Kidney epithelial cell (primary cell): ENCODE measurements at regions not wholly inside any gene's neighbourhood (a gene's known extent, or its start where the extent isn't known, plus 50 kb on each side); places are given as distances from the start of the nearest gene placed in this dataset.

ENCODE experiments used
- DNase-seq: peaks from one replicate; pipeline ENCODE4 v3.0.0-alpha.2; 2010; ENCODE audit warnings: low read depth
- H3K27me3 ChIP-seq: 2 replicates; pipeline ENCODE4 v1.6.0; 2011; ENCODE audit warnings: low read length; ENCODE audit not compliant: control insufficient read depth, insufficient read depth
- H3K36me3 ChIP-seq: 2 replicates; pipeline ENCODE4 v1.5.1; 2011; ENCODE audit warnings: low read length; ENCODE audit not compliant: control insufficient read depth, insufficient read depth
- H3K4me3 ChIP-seq: 2 replicates; pipeline ENCODE4 v1.5.1; 2011; ENCODE audit warnings: low read depth, mild to moderate bottlenecking, control low read depth, low read length
- CTCF ChIP-seq: IDR thresholded peaks from 2 replicates; pipeline ENCODE4 v1.5.1; 2011; ENCODE audit warnings: mild to moderate bottlenecking, moderate library complexity, low read length, control low read depth, inconsistent platforms; ENCODE audit not compliant: insufficient read depth, poor library complexity, severe bottlenecking

- Histone ChIP-seq H3K36me3 (no peaks in the 10 kb centered on the region), H3K27me3 (no peaks in the 10 kb centered on the region), H3K4me3 (no peak overlapping the region)
- no peak for DNase-seq
- no peak for TF ChIP-seq CTCF
Observed at GRCh38 chr4:136742333-136742732, 790.0 kb downstream of the PCDH18 start.

- TF ChIP-seq CTCF = no peak
- H3K27me3 ChIP-seq = no peaks in the 10 kb centered on the region
- no peak overlapping the region for H3K4me3 ChIP-seq
- H3K36me3 ChIP-seq = no peaks in the 10 kb centered on the region
- no peak for DNase-seq
Observed at GRCh38 chr4:136741468-136741867, 790.8 kb downstream of the PCDH18 start.

DNA sequence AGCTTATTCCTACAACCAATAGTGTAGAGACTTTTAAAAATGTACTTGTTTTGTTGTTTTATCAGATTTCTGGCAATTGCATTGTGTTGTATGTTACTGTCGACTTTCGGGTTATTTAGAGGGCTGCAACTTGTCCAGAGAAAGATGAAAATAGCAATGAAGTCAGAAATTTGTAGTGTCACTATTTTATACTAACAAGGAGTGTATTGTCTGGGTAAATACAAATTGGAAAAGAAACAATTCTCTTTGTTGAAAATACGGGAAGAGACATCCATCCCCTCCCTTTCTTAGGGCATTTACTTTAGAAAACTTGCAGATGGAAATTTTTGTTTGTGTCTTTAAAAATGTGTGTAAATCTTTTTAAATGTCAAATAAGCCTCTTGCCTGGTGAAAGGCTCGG is 792.0 kb downstream of the PCDH18 start:
- no peak for TF ChIP-seq CTCF
- DNase-seq = no peak
- H3K36me3 ChIP-seq = no peaks in the 10 kb centered on the region
- H3K27me3 ChIP-seq = no peaks in the 10 kb centered on the region
- H3K4me3 ChIP-seq = no peak overlapping the region

- DNase-seq = no peak
- no peak for TF ChIP-seq CTCF
- Histone ChIP-seq H3K27me3 (no peaks in the 10 kb centered on the region), H3K4me3 (no peak overlapping the region), H3K36me3 (no peaks in the 10 kb centered on the region)
Observed at GRCh38 chr4:136737066-136737465, 795.2 kb downstream of the PCDH18 start.

DNA sequence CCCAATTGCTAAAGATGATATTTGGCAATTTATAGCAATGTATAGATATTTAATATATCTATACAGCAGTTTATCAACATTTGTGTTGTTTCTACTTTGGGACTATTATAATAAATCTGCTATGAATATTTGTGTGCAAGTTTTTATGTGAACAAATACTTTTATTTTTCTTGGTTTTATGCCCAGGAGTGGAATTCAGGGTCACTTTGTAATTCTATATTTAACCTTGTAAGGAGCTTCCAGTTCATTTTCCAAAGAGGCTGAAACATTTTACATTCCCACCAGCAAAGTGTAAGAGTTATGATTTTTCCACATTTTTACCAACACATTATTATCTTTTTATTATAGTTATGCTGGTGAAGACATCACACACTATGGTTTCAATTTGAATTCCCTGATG is 801.3 kb downstream of the PCDH18 start:
- no peak overlapping the region for H3K4me3 ChIP-seq
- H3K27me3 ChIP-seq = no peaks in the 10 kb centered on the region
- no peaks in the 10 kb centered on the region for H3K36me3 ChIP-seq
- no peak for DNase-seq
- TF ChIP-seq CTCF = no peak

- Histone ChIP-seq H3K4me3 (no peak overlapping the region), H3K27me3 (no peaks in the 10 kb centered on the region), H3K36me3 (no peaks in the 10 kb centered on the region)
- no peak for TF ChIP-seq CTCF
- DNase-seq = no peak
Observed at GRCh38 chr4:136725286-136726081, 806.8 kb downstream of the PCDH18 start.
